ENCODE measurements at regions not wholly inside any gene's neighbourhood (a gene's known extent, or its start where the extent isn't known, plus 50 kb on each side); places are given as distances from the start of the nearest gene placed in this dataset.
"Not testable (repeated sequence)": the region's sequence is repeated elsewhere in the genome, so short reads cannot be mapped to it uniquely, and the experiment has no call there.

DNA sequence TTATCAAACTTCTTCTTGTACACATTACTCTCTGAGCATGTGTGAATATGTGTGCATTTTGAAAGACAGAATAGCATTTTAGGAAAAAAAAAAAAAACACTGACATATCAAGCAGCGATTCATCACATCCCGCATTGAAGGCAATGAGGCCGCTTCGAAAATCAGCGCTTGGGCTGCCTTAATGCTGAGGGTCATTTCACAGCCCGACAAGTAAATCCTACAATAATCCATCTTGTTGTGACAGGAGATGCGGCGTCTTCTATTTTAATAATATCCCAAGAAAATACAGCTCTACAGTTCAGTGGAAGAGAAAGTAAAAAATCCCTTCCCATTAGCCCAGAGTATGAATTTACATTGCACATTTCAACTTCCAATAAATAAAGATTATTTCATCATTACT is 389.2 kb upstream of the GRM7 start:
- 77% methylated on average over 8 of the region's 8 CpGs for WGBS
- no peak for ATAC-seq
- H3K27me3 ChIP-seq (ENCODE audit: control insufficient read depth, insufficient read depth): no peaks in the 10 kb centered on the region
- no peak overlapping the region for H3K4me3 ChIP-seq (ENCODE audit: low read length)
- intact Hi-C loops (cut with DNase I): no loop called here
- no peak for DNase-seq
- H3K27ac ChIP-seq (ENCODE audit: low read length): no peak overlapping the region
- no peaks in the 10 kb centered on the region for H3K4me1 ChIP-seq (ENCODE audit: control insufficient read depth, insufficient read depth, low read length)
- H3K9me3 ChIP-seq (ENCODE audit: control insufficient read depth, low read length): no peaks in the 10 kb centered on the region

DNA sequence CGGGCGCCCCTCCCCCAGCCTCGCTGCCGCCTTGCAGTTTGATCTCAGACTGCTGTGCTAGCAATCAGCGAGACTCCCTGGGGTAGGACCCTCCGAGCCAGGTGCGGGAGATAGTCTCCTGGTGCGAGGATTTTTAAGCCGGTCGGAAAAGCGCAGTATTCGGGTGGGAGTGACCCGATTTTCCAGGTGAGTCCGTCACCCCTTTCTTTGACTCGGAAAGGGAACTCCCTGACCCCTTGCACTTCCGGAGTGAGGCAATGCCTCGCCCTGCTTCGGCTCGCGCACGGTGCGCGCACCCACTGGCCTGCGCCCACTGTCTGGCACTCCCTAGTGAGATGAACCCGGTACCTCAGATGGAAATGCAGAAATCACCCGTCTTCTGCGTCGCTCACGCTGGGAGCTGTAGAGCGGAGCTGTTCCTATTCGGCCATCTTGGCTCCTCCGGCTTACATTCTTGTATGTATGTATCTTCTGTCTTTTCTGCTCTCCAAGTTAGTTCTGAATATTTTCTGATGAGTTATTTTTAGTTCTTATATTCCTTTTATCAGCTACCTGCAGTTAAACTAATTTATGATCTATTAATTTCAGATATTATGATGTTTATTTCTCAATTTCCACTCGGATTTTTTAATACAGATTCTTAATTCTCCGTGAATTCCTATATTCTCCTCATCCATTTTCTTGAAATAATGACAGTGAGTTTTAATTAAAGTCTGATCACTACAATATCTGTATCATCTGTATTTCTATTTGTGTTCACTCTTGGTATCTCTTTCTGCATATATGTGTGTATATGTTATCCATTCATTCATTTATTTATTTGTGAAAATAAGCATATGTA is 370.2 kb upstream of the GRM7 start:
- intact Hi-C loops (cut with DNase I); H3K27me3 ChIP-seq (ENCODE audit: control insufficient read depth, insufficient read depth); H3K9me3 ChIP-seq (ENCODE audit: control insufficient read depth, low read length); H3K4me3 ChIP-seq (ENCODE audit: low read length); ATAC-seq; H3K4me1 ChIP-seq (ENCODE audit: control insufficient read depth, insufficient read depth, low read length); H3K27ac ChIP-seq (ENCODE audit: low read length); DNase-seq: not testable (repeated sequence)
- 88% methylated on average over 32 of the region's 34 CpGs for WGBS

DNA sequence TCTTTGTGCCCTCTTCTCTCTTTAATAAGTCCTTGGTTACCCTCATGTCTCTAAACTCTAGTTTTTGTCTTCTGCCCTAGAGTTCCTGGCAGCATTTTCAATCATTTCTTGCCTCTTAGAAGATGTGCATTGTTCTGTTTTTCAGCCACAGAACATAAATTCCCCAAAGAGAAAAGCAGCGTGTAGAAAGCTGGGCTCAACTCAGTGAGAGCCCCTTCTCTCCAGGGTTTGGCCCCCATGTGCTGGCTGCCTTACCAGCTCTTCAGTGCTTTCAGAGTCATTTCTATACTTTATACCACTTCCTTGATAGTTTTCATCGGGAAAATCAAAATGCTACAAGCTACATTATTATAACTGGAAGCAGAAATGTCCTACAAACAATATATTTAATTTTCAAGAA is 369.1 kb upstream of the GRM7 start:
- no peaks in the 10 kb centered on the region for H3K9me3 ChIP-seq (ENCODE audit: control insufficient read depth, low read length)
- DNase-seq (no peak), ATAC-seq (no peak)
- no peak overlapping the region for H3K4me3 ChIP-seq (ENCODE audit: low read length)
- H3K27ac ChIP-seq (ENCODE audit: low read length): no peak overlapping the region
- intact Hi-C loops (cut with DNase I): no loop called here
- no peaks in the 10 kb centered on the region for H3K4me1 ChIP-seq (ENCODE audit: control insufficient read depth, insufficient read depth, low read length)
- no peaks in the 10 kb centered on the region for H3K27me3 ChIP-seq (ENCODE audit: control insufficient read depth, insufficient read depth)
- 73% methylated on average over 2 of the region's 2 CpGs for WGBS

DNA sequence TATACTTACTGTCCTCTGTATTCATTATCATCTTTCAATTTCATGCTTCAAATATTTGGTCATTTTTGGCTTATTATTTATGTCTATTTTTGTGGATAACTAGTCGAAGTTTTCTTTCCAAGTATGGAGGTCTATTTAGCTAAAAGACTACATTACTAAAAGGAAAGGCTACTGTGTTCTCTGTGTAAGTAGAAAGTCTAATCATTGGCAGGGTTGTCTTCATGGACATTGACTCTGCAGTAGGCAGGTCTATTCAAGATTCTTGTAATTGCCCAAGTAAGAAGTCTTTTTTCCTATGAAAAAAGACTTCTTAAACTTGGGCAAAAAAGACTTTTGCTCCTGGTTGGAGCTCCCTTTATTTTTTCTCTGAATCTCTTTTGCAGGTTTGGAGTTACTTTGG is 368.6 kb upstream of the GRM7 start:
- WGBS: 59% methylated on average over 1 of the region's 1 CpG
- no peaks in the 10 kb centered on the region for H3K27me3 ChIP-seq (ENCODE audit: control insufficient read depth, insufficient read depth)
- intact Hi-C loops (cut with DNase I): no loop called here
- H3K9me3 ChIP-seq (ENCODE audit: control insufficient read depth, low read length): no peaks in the 10 kb centered on the region
- ATAC-seq: no peak
- H3K27ac ChIP-seq (ENCODE audit: low read length): no peak overlapping the region
- no peaks in the 10 kb centered on the region for H3K4me1 ChIP-seq (ENCODE audit: control insufficient read depth, insufficient read depth, low read length)
- no peak overlapping the region for H3K4me3 ChIP-seq (ENCODE audit: low read length)
- DNase-seq: no peak

DNA sequence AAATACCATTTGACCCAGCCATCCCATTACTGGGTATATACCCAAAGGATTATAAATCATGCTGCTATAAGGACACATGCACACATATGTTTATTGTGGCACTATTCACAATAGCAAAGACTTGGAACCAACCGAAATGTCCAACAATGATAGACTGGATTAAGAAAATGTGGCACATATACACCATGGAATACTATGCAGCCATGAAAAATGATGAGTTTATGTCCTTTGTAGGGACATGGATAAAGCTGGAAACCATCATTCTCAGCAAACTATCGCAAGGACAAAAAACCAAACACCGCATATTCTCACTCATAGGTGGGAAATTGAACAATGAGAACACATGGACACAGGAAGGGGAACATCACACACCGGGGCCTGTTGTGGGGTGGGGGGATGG is 362.0 kb upstream of the GRM7 start:
- H3K9me3 ChIP-seq (ENCODE audit: control insufficient read depth, low read length); intact Hi-C loops (cut with DNase I); H3K27me3 ChIP-seq (ENCODE audit: control insufficient read depth, insufficient read depth); H3K4me1 ChIP-seq (ENCODE audit: control insufficient read depth, insufficient read depth, low read length); DNase-seq; H3K4me3 ChIP-seq (ENCODE audit: low read length); H3K27ac ChIP-seq (ENCODE audit: low read length); ATAC-seq: not testable (repeated sequence)
- WGBS: 87% methylated on average over 4 of the region's 4 CpGs

DNA sequence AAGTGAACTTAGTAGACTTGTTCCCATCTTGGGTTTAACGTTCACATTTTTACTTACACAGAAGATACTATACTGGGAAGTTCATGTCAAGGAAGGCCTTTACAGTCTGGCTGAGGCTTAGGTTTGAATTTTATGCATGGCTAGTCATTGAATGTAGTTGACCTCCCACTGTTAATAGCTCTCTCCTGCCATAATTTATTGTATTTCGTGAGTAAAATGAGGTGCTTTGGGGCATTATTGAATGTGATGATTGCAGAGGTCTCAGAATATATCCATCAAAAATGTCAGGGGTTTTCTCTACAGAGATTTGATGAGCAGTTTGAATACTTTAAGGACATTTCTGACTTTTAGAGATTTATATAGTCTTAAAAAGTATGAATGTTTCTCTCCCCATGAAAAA is 356.6 kb upstream of the GRM7 start:
- H3K9me3 ChIP-seq (ENCODE audit: control insufficient read depth, low read length): no peaks in the 10 kb centered on the region
- ATAC-seq: no peak
- no peaks in the 10 kb centered on the region for H3K27me3 ChIP-seq (ENCODE audit: control insufficient read depth, insufficient read depth)
- no peak overlapping the region for H3K27ac ChIP-seq (ENCODE audit: low read length)
- H3K4me3 ChIP-seq (ENCODE audit: low read length): no peak overlapping the region
- no peaks in the 10 kb centered on the region for H3K4me1 ChIP-seq (ENCODE audit: control insufficient read depth, insufficient read depth, low read length)
- DNase-seq: no peak
- 62% methylated on average over 2 of the region's 2 CpGs for WGBS
- intact Hi-C loops (cut with DNase I): no loop called here

DNA sequence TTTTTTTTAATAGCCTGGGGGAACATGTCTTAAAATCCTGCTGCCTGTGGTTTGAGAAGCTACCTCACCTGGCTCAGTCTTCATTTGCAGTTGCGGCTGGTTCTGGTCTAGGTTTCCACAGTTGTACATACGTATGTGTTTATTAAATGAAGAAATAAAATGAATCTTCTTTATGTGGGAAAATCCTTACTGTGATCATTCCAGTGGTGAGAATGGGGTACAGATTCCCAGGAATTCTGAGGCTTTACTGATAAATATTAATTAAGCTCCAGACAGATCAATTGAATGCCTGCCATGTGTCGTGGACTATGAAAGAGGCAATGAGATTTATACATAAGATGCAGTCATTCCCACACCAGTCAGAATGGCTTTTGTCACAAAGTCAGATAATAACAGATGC is 356.1 kb upstream of the GRM7 start:
- intact Hi-C loops (cut with DNase I): no loop called here
- no peaks in the 10 kb centered on the region for H3K27me3 ChIP-seq (ENCODE audit: control insufficient read depth, insufficient read depth)
- H3K9me3 ChIP-seq (ENCODE audit: control insufficient read depth, low read length): no peaks in the 10 kb centered on the region
- no peak for DNase-seq
- H3K4me1 ChIP-seq (ENCODE audit: control insufficient read depth, insufficient read depth, low read length): no peaks in the 10 kb centered on the region
- no peak overlapping the region for H3K4me3 ChIP-seq (ENCODE audit: low read length)
- H3K27ac ChIP-seq (ENCODE audit: low read length): no peak overlapping the region
- ATAC-seq: no peak
- 86% methylated on average over 3 of the region's 3 CpGs for WGBS

DNA sequence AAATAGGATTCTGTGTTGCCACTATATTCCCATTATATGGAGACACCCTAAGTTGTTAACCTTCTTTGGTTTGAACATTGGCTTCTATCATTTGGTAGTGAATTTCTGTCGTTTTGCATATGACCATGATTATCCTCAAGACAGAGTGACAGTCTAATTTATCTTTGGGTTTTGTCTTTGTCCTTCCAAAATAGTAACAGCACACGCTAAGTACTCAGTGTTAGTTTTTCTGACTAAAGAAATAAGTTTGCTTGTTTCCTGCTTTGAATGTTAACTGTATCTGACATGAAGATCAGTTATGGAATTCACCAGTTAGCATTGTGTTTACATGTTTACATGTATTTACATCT is 352.5 kb upstream of the GRM7 start:
- no peaks in the 10 kb centered on the region for H3K4me1 ChIP-seq (ENCODE audit: control insufficient read depth, insufficient read depth, low read length)
- no peak overlapping the region for H3K4me3 ChIP-seq (ENCODE audit: low read length)
- H3K27me3 ChIP-seq (ENCODE audit: control insufficient read depth, insufficient read depth): no peaks in the 10 kb centered on the region
- intact Hi-C loops (cut with DNase I): no loop called here
- no peak overlapping the region for H3K27ac ChIP-seq (ENCODE audit: low read length)
- WGBS: 67% methylated on average over 2 of the region's 2 CpGs
- no peaks in the 10 kb centered on the region for H3K9me3 ChIP-seq (ENCODE audit: control insufficient read depth, low read length)
- ATAC-seq: no peak
- no peak for DNase-seq

DNA sequence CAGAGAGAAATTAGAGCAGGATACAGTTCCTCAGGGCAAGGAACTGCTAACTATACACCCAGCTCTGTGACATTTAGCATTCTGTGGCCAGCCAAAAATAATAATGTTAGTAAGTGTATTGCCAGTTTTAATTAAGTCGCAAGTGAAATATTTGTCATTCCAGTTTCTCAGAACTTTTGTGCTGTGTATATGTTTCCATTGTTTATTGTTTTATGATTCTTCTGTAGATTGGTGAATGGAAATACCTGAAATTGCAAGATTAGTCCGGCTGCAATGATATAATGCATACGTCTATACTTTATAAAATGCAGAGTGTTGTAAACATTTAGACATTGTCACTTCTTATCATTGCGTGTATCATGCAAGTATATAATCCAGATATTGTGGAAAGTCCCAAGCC is 351.3 kb upstream of the GRM7 start:
- Histone ChIP-seq H3K27ac (ENCODE audit: low read length) (no peak overlapping the region), H3K4me3 (ENCODE audit: low read length) (no peak overlapping the region), H3K9me3 (ENCODE audit: control insufficient read depth, low read length) (no peaks in the 10 kb centered on the region), H3K4me1 (ENCODE audit: control insufficient read depth, insufficient read depth, low read length) (no peaks in the 10 kb centered on the region), H3K27me3 (ENCODE audit: control insufficient read depth, insufficient read depth) (no peaks in the 10 kb centered on the region)
- no peak for DNase-seq
- 67% methylated on average over 4 of the region's 4 CpGs for WGBS
- intact Hi-C loops (cut with DNase I): no loop called here
- no peak for ATAC-seq

DNA sequence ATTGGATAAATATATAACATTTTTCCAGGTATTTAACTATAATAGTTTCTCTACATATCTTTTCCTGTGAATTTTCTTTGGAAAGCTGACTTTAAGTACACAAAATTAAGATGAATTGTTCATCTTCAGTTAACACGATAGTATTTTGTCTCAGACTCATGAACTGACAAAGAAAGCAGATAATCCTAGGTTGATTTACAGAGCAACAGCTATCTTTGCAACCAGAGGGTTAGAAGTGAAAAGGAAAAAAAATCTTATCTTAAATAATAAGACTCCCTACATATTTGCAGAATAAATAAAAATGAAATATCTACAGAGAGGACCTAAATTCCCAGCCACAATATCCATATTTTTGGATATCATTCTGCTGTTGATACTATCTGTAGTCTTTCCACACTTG is 350.2 kb upstream of the GRM7 start:
- ATAC-seq: no peak
- DNase-seq: no peak
- no peaks in the 10 kb centered on the region for H3K9me3 ChIP-seq (ENCODE audit: control insufficient read depth, low read length)
- intact Hi-C loops (cut with DNase I): no loop called here
- no peak overlapping the region for H3K4me3 ChIP-seq (ENCODE audit: low read length)
- H3K4me1 ChIP-seq (ENCODE audit: control insufficient read depth, insufficient read depth, low read length): no peaks in the 10 kb centered on the region
- 48% methylated on average over 1 of the region's 1 CpG for WGBS
- no peak overlapping the region for H3K27ac ChIP-seq (ENCODE audit: low read length)
- no peaks in the 10 kb centered on the region for H3K27me3 ChIP-seq (ENCODE audit: control insufficient read depth, insufficient read depth)

DNA sequence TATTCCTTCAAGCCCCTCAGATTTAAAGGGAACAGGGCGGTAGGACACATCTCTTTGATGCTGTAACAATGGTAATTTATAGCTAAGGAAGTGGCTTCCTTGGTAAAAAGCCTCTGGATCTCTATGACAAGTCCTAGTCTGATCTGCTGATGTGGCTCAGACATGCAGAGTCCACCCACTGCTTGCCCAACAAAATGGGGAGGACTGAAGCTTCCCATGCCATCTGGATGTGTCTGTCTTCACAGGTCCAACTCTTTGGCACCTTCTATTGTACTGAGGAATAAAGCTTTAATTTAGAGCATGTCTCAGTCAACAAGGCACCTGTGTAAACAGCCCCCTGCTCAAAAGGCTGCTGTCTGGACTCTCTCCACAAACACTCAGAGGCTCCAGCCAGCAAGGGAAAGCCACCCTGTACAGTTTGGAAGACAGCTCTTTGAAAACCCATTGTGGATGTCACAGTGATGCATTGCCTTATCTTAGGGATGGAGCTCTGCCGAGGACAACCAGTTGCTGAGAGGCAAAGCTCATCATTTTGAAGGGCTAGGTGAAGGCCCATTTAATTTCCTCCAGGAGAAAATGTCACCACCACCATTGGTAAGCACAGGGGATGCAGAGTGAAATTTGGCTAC is 348.6 kb upstream of the GRM7 start:
- Histone ChIP-seq H3K4me3 (ENCODE audit: low read length) (no peak overlapping the region), H3K9me3 (ENCODE audit: control insufficient read depth, low read length) (no peaks in the 10 kb centered on the region), H3K27ac (ENCODE audit: low read length) (no peak overlapping the region), H3K27me3 (ENCODE audit: control insufficient read depth, insufficient read depth) (no peaks in the 10 kb centered on the region), H3K4me1 (ENCODE audit: control insufficient read depth, insufficient read depth, low read length) (no peaks in the 10 kb centered on the region)
- ATAC-seq (no peak), DNase-seq (no peak)
- 59% methylated on average over 2 of the region's 2 CpGs for WGBS
- intact Hi-C loops (cut with DNase I): no loop called here

DNA sequence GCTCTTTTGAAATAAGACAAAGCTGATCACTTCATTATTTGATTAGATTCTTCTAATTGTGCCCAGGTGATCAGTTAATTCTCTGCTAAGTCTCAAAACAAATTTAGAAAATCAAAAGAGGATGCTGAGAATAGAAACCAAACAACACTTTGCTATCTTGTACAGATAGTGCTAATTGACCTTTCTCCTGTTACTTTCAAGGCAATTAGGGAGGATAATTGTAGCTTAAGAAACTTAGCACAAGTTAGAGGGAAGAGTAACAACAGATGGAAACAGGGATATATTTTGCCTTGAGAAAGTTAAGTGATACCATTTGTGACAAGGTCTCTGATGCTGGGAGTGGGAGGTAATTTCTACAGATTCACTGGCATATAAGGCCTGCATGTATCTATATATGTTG is 344.8 kb upstream of the GRM7 start:
- Histone ChIP-seq H3K4me3 (ENCODE audit: low read length) (no peak overlapping the region), H3K4me1 (ENCODE audit: control insufficient read depth, insufficient read depth, low read length) (no peaks in the 10 kb centered on the region), H3K9me3 (ENCODE audit: control insufficient read depth, low read length) (no peaks in the 10 kb centered on the region), H3K27ac (ENCODE audit: low read length) (no peak overlapping the region), H3K27me3 (ENCODE audit: control insufficient read depth, insufficient read depth) (no peaks in the 10 kb centered on the region)
- intact Hi-C loops (cut with DNase I): no loop called here
- DNase-seq (no peak), ATAC-seq (no peak)

Data from right cardiac atrium (tissue), 5 donors.